Transverse colon (tissue), 4 donors: ENCODE measurements at regions not wholly inside any gene's neighbourhood (a gene's known extent, or its start where the extent isn't known, plus 50 kb on each side); places are given as distances from the start of the nearest gene placed in this dataset.

Experiments
- CTCF ChIP-seq, 5 experiments: fragments of 200-600 bp in 3 of 5; fragments of 450-650 bp in 2 of 5; sonication (generic) in 3 of 5; IDR thresholded peaks; 1 replicate in 2 of 5; 2 replicates in 3 of 5; pipeline ENCODE4 v1.5.1; 2016 to 2017; ENCODE audit warnings: antibody characterized with exemption in 5 of 5, inconsistent platforms in 3 of 5, mild to moderate bottlenecking in 2 of 5, moderate library complexity in 1 of 5
- EP300 ChIP-seq: sonication (generic); formaldehyde crosslinking; IDR thresholded peaks from one replicate; pipeline ENCODE4 v1.6.1; 2017; ENCODE audit warnings: antibody characterized with exemption, low read depth
- POLR2A ChIP-seq: fragments of 450-650 bp; IDR thresholded peaks from one replicate; pipeline ENCODE4 v1.6.1; 2016; ENCODE audit warnings: antibody characterized with exemption, mild to moderate bottlenecking, moderate library complexity
- POLR2AphosphoS5 ChIP-seq, 3 donors: sonication (generic); formaldehyde crosslinking; IDR thresholded peaks; one replicate each; pipeline ENCODE4 v1.6.1; 2016; ENCODE audit warnings: antibody characterized with exemption in 3 of 3

GRCh38 chr9:135366104-135366503 is 113.5 kb upstream of the PPP1R26 start:
- no peak for TF ChIP-seq POLR2AphosphoS5 (IDR thresholded peaks at IDR 0.05)
- TF ChIP-seq EP300 = no peak
- TF ChIP-seq CTCF (IDR thresholded peaks at IDR 0.05) = no peak
- no peak for TF ChIP-seq POLR2A
